Astrocyte of the spinal cord (primary cell): ENCODE measurements at regions not wholly inside any gene's neighbourhood (a gene's known extent, or its start where the extent isn't known, plus 50 kb on each side); places are given as distances from the start of the nearest gene placed in this dataset.

Experiments used
- DNase-seq: peaks from one replicate; pipeline ENCODE4 v3.0.0; 2011; ENCODE audit warnings: low read depth, low spot score
- H3K4me3 ChIP-seq: 2 replicates; pipeline ENCODE4 v1.5.1; 2011; ENCODE audit warnings: low read depth, mild to moderate bottlenecking, low read length, moderate library complexity
- CTCF ChIP-seq: IDR thresholded peaks from 2 replicates; pipeline ENCODE4 v1.5.1; 2012; ENCODE audit warnings: low read depth, mild to moderate bottlenecking, low read length, inconsistent platforms
- in situ Hi-C: cut with HindIII; loops from 2 replicates; pipeline ENCODE4 v1.10.0; 2017; ENCODE audit warnings: low sequenced_read_pairs

DNA sequence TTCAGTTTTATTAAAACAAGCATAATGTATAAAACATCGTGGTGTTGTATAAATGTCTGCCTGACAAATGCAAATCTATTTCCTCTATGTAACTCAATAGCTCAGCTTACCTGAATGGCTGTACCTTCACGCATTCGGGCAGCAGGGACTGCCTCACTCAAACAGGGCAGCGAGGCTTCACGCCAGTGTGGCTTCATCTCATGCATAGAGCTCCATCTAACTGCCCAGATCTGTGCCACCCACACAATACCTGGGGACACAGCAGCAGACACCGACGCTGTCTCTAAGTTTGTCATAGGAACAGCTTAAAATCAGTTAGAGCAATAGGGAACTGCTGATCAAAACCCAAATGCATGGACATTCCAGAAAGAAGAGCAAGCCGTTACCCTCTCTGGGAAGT, 182.8 kb upstream of the ANKRD30A start:
- in situ Hi-C loops = no loop called here
- no peak for DNase-seq
- H3K4me3 ChIP-seq = no peak overlapping the region
- TF ChIP-seq CTCF = no peak

- no peak for TF ChIP-seq CTCF
- in situ Hi-C loops = no loop called here
- H3K4me3 ChIP-seq = no peak overlapping the region
- no peak for DNase-seq
These were observed 222.4 kb upstream of the ANKRD30A start for GRCh38 chr10:36903040-36903439.

- in situ Hi-C loops = no loop called here
- no peak overlapping the region for H3K4me3 ChIP-seq
- DNase-seq = no peak
- TF ChIP-seq CTCF = no peak
These were observed 225.7 kb upstream of the ANKRD30A start for GRCh38 chr10:36899652-36900051.

DNA sequence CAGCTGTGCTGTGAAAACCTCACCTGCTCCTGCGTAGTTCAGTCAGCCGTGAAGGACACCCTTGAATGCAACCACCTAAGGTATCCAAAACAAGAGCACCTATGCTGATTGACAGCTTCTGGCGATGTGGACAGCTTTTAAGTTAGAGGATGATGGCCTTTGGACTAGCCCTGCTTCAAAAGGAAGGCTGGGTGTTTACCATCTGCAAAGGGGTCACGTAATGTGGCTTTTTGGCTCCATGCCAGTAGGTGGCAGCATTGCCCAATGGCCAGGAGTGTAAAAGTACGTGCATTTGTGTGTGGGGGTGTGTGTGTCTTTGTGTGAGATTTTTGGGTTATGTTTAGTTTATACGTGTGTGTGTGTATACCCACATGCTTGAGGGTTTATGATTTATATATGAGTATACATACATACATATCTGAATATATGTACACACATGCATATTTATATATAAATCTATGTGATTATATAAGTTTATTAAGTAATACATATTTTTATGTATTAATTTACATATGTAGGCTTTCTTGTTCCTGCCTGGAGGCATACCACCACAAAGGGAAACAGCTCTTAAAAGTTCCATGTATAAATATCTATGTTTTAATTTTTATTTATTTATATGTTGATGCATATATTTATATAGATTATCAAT, 236.3 kb upstream of the ANKRD30A start:
- DNase-seq = no peak
- peak; percentile 37 for TF ChIP-seq CTCF
- in situ Hi-C loops = no loop called here
- no peak overlapping the region for H3K4me3 ChIP-seq

DNA sequence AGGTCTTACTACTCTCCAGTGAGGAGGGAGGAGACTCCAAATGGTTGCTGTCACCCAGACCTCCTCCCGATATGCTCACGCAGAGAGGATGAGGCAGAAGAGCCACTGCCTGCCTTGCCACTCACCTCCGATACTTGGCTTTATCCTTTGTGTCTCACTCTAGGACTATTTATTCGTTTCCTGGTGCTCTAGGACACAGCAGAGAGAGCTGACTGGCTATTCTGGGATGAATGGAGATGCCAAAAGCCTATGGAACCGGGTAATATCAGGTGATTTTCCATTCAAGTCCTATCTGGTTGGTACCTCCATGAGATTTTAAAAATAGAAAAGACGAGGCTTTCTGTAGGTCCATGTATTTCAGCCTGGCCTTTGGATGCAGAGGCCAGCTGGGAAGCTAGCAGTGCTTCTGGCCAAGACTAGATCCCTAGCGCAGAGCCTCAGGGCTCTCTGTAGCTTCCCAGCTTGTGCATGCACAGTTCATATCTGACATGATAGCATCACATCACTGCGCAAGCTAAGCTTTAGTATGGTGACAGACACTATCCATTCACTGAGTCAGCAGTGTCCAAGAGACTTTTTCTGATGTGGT, 239.0 kb upstream of the ANKRD30A start:
- no peak for TF ChIP-seq CTCF
- H3K4me3 ChIP-seq = no peak overlapping the region
- DNase-seq = no peak
- in situ Hi-C loops = no loop called here

DNA sequence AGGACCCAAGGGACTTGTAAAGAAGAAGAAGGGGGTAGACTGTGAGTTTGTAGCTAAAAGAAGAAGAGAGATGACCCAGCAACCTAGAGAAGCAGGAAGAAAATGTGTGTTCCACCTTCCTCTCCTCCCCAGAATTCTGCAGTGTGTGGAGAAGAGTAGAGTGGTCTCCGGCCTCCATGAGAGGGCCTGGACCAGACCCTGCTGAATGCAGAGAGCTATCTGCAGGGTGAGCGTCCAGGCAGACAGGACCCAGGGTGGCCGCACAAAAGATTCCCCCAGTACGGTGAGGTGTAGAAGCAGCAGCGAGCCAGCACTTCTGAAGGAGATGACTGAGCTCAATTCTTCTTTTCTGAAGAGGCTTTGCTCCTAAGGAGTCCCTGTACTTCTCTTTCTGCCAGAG, 239.7 kb upstream of the ANKRD30A start:
- no peak overlapping the region for H3K4me3 ChIP-seq
- DNase-seq = no peak
- TF ChIP-seq CTCF = no peak
- in situ Hi-C loops = no loop called here
